ENCODE measurements at regions not wholly inside any gene's neighbourhood (a gene's known extent, or its start where the extent isn't known, plus 50 kb on each side); places are given as distances from the start of the nearest gene placed in this dataset.

GRCh38 chr2:220496513-220496912 is 869.1 kb downstream of the SLC4A3 start:
- Mint-ChIP-seq H3K27me3 (ENCODE audit: low read depth) (no peaks in the 10 kb centered on the region), H3K27ac (no peak overlapping the region), H3K4me1 (peaks cover 2 to 6% of the 10 kb centered on the region in 2 experiments; a peak in 2 of 4 replicates), H3K4me3 (no peak overlapping the region), H3K9me3 (peaks cover 2 to 9% of the 10 kb centered on the region in 2 experiments; a peak in 3 of 5 replicates), H3K36me3 (ENCODE audit: insufficient read depth in 1 of 3, low read depth in 3 of 3) (peaks cover 0 to 8% (median 7%) of the 10 kb centered on the region in 3 experiments; a peak in 4 of 7 replicates)
- Histone ChIP-seq H3K9me3 (ENCODE audit: control insufficient read depth, low read depth, low read length) (no peaks in the 10 kb centered on the region), H3K4me2 (ENCODE audit: insufficient read depth, insufficient read length, low read length) (no peak overlapping the region), H2BK20ac (ENCODE audit: low read depth, low read length, poor library complexity, severe bottlenecking) (no peak overlapping the region), H3K27me3 (ENCODE audit: insufficient read depth, low read length) (no peaks in the 10 kb centered on the region), H2BK5ac (ENCODE audit: insufficient read length, low read length) (no peak overlapping the region), H3K4ac (ENCODE audit: low read depth, low read length) (no peak overlapping the region), H4K91ac (ENCODE audit: insufficient read length, low read depth, low read length) (no peak overlapping the region), H3K27ac (ENCODE audit: insufficient read length, low read depth, low read length) (no peak overlapping the region), H4K8ac (replicated peaks; ENCODE audit: insufficient read length, low read depth, low read length) (no peak overlapping the region), H3K18ac (ENCODE audit: insufficient read length, low read depth, low read length) (no peak overlapping the region), H3K23me2 (ENCODE audit: insufficient read length, low read depth, low read length, poor library complexity, severe bottlenecking) (no peaks in the 10 kb centered on the region), H2BK120ac (ENCODE audit: low read depth, low read length, poor library complexity, severe bottlenecking) (no peak overlapping the region), H4K20me1 (ENCODE audit: control insufficient read depth, insufficient read depth, insufficient read length) (no peaks in the 10 kb centered on the region), H3K9ac (ENCODE audit: extremely low read depth, insufficient read length, low read length) (no peak overlapping the region), H3T11ph (ENCODE audit: low read length) (no peak overlapping the region), H3K14ac (ENCODE audit: insufficient read depth, low read length) (no peak overlapping the region), H2BK15ac (ENCODE audit: low read depth, low read length) (no peak overlapping the region), H2AFZ (ENCODE audit: low read length) (no peak overlapping the region), H3K56ac (ENCODE audit: insufficient read length, low read depth, low read length) (no peak overlapping the region), H2BK12ac (ENCODE audit: insufficient read length, low read depth, low read length) (no peak overlapping the region), H3K79me2 (ENCODE audit: insufficient read depth, low read length) (no peaks in the 10 kb centered on the region), H3K4me1 (ENCODE audit: insufficient read depth, low read length) (no peaks in the 10 kb centered on the region), H2AK5ac (ENCODE audit: insufficient read length, low read length) (no peak overlapping the region), H3K23ac (ENCODE audit: insufficient read length, low read depth, low read length) (no peak overlapping the region), H4K5ac (ENCODE audit: insufficient read length, low read depth, low read length) (no peak overlapping the region), H3K79me1 (ENCODE audit: insufficient read depth, low read depth, low read length, poor library complexity, severe bottlenecking) (no peaks in the 10 kb centered on the region)
- no peak for DNase-seq
- no peak for TF ChIP-seq CTCF (conservative IDR thresholded peaks at IDR 0.05)
- WGBS (ENCODE audit: extremely low coverage, insufficient read length, low lambda C conversion rate) = 100% methylated on average over 1 of the region's 3 CpGs
